ENCODE measurements at regions not wholly inside any gene's neighbourhood (a gene's known extent, or its start where the extent isn't known, plus 50 kb on each side); places are given as distances from the start of the nearest gene placed in this dataset.

- TF ChIP-seq CTCF (IDR thresholded peaks at IDR 0.05), result no peak
- TF ChIP-seq POLR2A (IDR thresholded peaks at IDR 0.05), result no peak
Observed at GRCh38 chr9:18263377-18263776, 210.6 kb upstream of the ADAMTSL1 start.
